Astrocyte of the hippocampus (primary cell): ENCODE measurements at regions not wholly inside any gene's neighbourhood (a gene's known extent, or its start where the extent isn't known, plus 50 kb on each side); places are given as distances from the start of the nearest gene placed in this dataset.
A peak's percentile ranks its signal among the peaks of the same experiment; 100 is the strongest.

ENCODE experiments used
- DNase-seq: peaks from one replicate; pipeline ENCODE4 v3.0.0; 2011; ENCODE audit warnings: low read depth, low spot score

GRCh38 chr18:74023220-74023619 lies 124.4 kb downstream of the FBXO15 start:
- no peak for DNase-seq

GRCh38 chr18:74019864-74020263 lies 127.8 kb downstream of the FBXO15 start:
- DNase-seq, result no peak

- peak; percentile 86 for DNase-seq
Observed at GRCh38 chr18:74013955-74014354, 133.7 kb downstream of the FBXO15 start.

GRCh38 chr18:74012954-74013630 lies 134.5 kb downstream of the FBXO15 start:
- peak; percentile 45 for DNase-seq

GRCh38 chr18:74006143-74006542 lies 141.5 kb downstream of the FBXO15 start:
- no peak for DNase-seq

- no peak for DNase-seq
Observed at GRCh38 chr18:74005320-74006109, 142.1 kb downstream of the FBXO15 start.

- no peak for DNase-seq
Observed at GRCh38 chr18:73992242-73993022, 155.2 kb downstream of the FBXO15 start.

- DNase-seq, result no peak
Observed at GRCh38 chr18:73991570-73991969, 156.1 kb downstream of the FBXO15 start.

- no peak for DNase-seq
Observed at GRCh38 chr18:73990258-73990657, 157.4 kb downstream of the FBXO15 start.

- DNase-seq, result peak; percentile 75
Observed at GRCh38 chr18:73987247-73987980, 160.2 kb downstream of the FBXO15 start.

GRCh38 chr18:73986711-73987110 lies 160.9 kb downstream of the FBXO15 start:
- peak; percentile 39 for DNase-seq

- no peak for DNase-seq
Observed at GRCh38 chr18:73985855-73986625, 161.6 kb downstream of the FBXO15 start.

GRCh38 chr18:73983970-73984369 lies 163.7 kb downstream of the FBXO15 start:
- no peak for DNase-seq

- no peak for DNase-seq
Observed at GRCh38 chr18:73983496-73983895, 164.1 kb downstream of the FBXO15 start.

- DNase-seq, result no peak
Observed at GRCh38 chr18:73981796-73982195, 165.8 kb downstream of the FBXO15 start.

GRCh38 chr18:73980289-73980979 lies 167.2 kb downstream of the FBXO15 start:
- peak; percentile 16 for DNase-seq

GRCh38 chr18:73979742-73980141 lies 167.9 kb downstream of the FBXO15 start:
- peak; percentile 74 for DNase-seq

- no peak for DNase-seq
Observed at GRCh38 chr18:73976433-73976832, 171.2 kb downstream of the FBXO15 start.

- peak; percentile 94 for DNase-seq
Observed at GRCh38 chr18:73975266-73975665, 172.4 kb downstream of the FBXO15 start.

GRCh38 chr18:73973972-73974371 lies 173.7 kb downstream of the FBXO15 start:
- DNase-seq, result no peak
